Esophagus squamous epithelium (tissue), 5 donors: ENCODE measurements at regions not wholly inside any gene's neighbourhood (a gene's known extent, or its start where the extent isn't known, plus 50 kb on each side); places are given as distances from the start of the nearest gene placed in this dataset.

Experiments used
- DNase-seq: peaks from one replicate; lab custom pipeline; 2025; lab: John Stamatoyannopoulos, UW
- H3K27ac ChIP-seq, 4 donors: fragments of 200-600 bp; sonication (generic); one replicate each; pipeline ENCODE4 v1.5.1; 2016 to 2019; ENCODE audit warnings: mild to moderate bottlenecking in 1 of 4
- H3K27me3 ChIP-seq, 4 donors: fragments of 200-600 bp; sonication (generic); 1 replicate in 3 of 4; 2 replicates in 1 of 4; pipeline versions ENCODE4 v1.5.1 to v1.6.0; 2017 to 2021; ENCODE audit warnings: antibody characterized with exemption in 1 of 4
- H3K36me3 ChIP-seq, 3 donors: fragments of 200-600 bp; sonication (generic); one replicate each; pipeline ENCODE4 v1.5.1; 2016 to 2019
- H3K4me1 ChIP-seq, 3 donors: fragments of 200-600 bp; sonication (generic); one replicate each; pipeline ENCODE4 v1.5.1; 2017 to 2019
- H3K4me3 ChIP-seq, 4 donors: fragments of 200-600 bp; sonication (generic); 1 replicate in 3 of 4; 2 replicates in 1 of 4; pipeline ENCODE4 v1.5.1; 2016 to 2019; ENCODE audit warnings: mild to moderate bottlenecking in 2 of 4, moderate library complexity in 1 of 4
- H3K9me3 ChIP-seq, 3 donors: fragments of 200-600 bp; sonication (generic); one replicate each; pipeline ENCODE4 v1.5.1; 2016 to 2019
- POLR2A ChIP-seq, 4 donors: fragments of 450-650 bp; IDR thresholded peaks; one replicate each; pipeline ENCODE4 v1.6.1; 2017; ENCODE audit warnings: antibody characterized with exemption in 4 of 4, mild to moderate bottlenecking in 4 of 4, moderate library complexity in 3 of 4
- WGBS, 2 donors: methylation state at CpG; one replicate each; pipeline ENCODE4 v1.1.5; 2018; 5-methylcytosine and 5-hydroxymethylcytosine counted together
- intact Hi-C: fragments of 100-400 bp; cut with DNase I; formaldehyde crosslinking; loops from one replicate; pipeline ENCODE4 v1.15.0; 2022
- TF ChIP-seq, protein P1 (sequence below), 6 experiments: fragments of 450-650 bp in 4 of 6; fragments of 200-600 bp in 2 of 6; sonication (generic) in 2 of 6; IDR thresholded peaks; one replicate each; pipeline ENCODE4 v1.5.1; 2016 to 2019; ENCODE audit warnings: antibody characterized with exemption in 6 of 6, mild to moderate bottlenecking in 4 of 6, moderate library complexity in 4 of 6
- donor health status: DM: yes; HTN: yes; CAD: no.

GRCh38 chr10:4120096-4120853 lies 335.3 kb upstream of the KLF6 start:
- Histone ChIP-seq H3K4me3 (no peak overlapping the region), H3K27ac (no peak overlapping the region), H3K4me1 (peaks cover 0 to 4% (median 0%) of the 10 kb centered on the region in 3 donors), H3K36me3 (no peaks in the 10 kb centered on the region), H3K27me3 (no peaks in the 10 kb centered on the region), H3K9me3 (peaks cover 0 to 6% (median 5%) of the 10 kb centered on the region in 3 donors)
- DNase-seq, result no peak
- intact Hi-C loops, result no loop called here
- WGBS, 2 donors, result 71 to 76% methylated on average over 5 of the region's 5 CpGs
- TF ChIP-seq POLR2A (IDR thresholded peaks at IDR 0.05), result no peak
- TF ChIP-seq, protein P1, sequence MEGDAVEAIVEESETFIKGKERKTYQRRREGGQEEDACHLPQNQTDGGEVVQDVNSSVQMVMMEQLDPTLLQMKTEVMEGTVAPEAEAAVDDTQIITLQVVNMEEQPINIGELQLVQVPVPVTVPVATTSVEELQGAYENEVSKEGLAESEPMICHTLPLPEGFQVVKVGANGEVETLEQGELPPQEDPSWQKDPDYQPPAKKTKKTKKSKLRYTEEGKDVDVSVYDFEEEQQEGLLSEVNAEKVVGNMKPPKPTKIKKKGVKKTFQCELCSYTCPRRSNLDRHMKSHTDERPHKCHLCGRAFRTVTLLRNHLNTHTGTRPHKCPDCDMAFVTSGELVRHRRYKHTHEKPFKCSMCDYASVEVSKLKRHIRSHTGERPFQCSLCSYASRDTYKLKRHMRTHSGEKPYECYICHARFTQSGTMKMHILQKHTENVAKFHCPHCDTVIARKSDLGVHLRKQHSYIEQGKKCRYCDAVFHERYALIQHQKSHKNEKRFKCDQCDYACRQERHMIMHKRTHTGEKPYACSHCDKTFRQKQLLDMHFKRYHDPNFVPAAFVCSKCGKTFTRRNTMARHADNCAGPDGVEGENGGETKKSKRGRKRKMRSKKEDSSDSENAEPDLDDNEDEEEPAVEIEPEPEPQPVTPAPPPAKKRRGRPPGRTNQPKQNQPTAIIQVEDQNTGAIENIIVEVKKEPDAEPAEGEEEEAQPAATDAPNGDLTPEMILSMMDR (IDR thresholded peaks at IDR 0.05), result no peak

GRCh38 chr10:4119107-4119506 lies 334.1 kb upstream of the KLF6 start:
- H3K4me3 ChIP-seq, result no peak overlapping the region
- H3K27ac ChIP-seq, result no peak overlapping the region
- peaks cover 0 to 4% (median 0%) of the 10 kb centered on the region in 3 donors for H3K4me1 ChIP-seq
- H3K27me3 ChIP-seq, result no peaks in the 10 kb centered on the region
- DNase-seq, result no peak
- TF ChIP-seq POLR2A (IDR thresholded peaks at IDR 0.05), result no peak
- TF ChIP-seq, protein P1 (IDR thresholded peaks at IDR 0.05), result no peak
- WGBS, 2 donors, result 83 to 86% methylated on average over 7 of the region's 7 CpGs
- H3K9me3 ChIP-seq, result no peaks in the 10 kb centered on the region
- no peaks in the 10 kb centered on the region for H3K36me3 ChIP-seq
- intact Hi-C loops, result no loop called here

- no peak for DNase-seq
- Histone ChIP-seq H3K27ac (no peak overlapping the region), H3K9me3 (no peaks in the 10 kb centered on the region), H3K36me3 (no peaks in the 10 kb centered on the region), H3K4me1 (peaks cover 0 to 4% (median 0%) of the 10 kb centered on the region in 3 donors), H3K27me3 (no peaks in the 10 kb centered on the region), H3K4me3 (no peak overlapping the region)
- intact Hi-C loops, result no loop called here
- 92 to 93% methylated on average over 1 of the region's 1 CpG for WGBS, 2 donors
- TF ChIP-seq, protein P1 (IDR thresholded peaks at IDR 0.05), result no peak
- no peak for TF ChIP-seq POLR2A (IDR thresholded peaks at IDR 0.05)
These were observed 332.6 kb upstream of the KLF6 start for GRCh38 chr10:4117604-4118003.

DNA sequence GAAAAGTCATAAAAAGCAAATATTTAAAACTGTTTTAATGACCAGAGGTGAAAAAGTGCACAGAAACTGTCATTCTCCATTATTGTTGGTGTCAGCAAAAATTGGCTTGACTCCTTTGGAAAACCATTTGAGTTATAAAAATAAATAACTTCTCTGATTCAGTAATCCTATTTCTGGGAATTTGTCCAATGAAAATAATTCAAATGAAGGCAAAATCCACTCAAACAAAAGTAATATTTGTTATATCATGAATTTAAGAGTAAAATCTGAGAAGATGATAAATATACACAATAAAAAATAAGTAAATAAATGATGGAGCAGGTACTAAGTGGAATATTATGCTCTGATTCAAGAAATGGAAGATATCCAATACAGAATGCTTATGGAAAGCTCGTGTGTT lies 326.6 kb upstream of the KLF6 start:
- no peak overlapping the region for H3K27ac ChIP-seq
- intact Hi-C loops, result no loop called here
- peaks cover 0 to 4% (median 0%) of the 10 kb centered on the region in 3 donors for H3K4me1 ChIP-seq
- H3K36me3 ChIP-seq, result no peaks in the 10 kb centered on the region
- DNase-seq, result no peak
- TF ChIP-seq POLR2A (IDR thresholded peaks at IDR 0.05), result no peak
- TF ChIP-seq, protein P1 (IDR thresholded peaks at IDR 0.05), result no peak
- H3K9me3 ChIP-seq, result no peaks in the 10 kb centered on the region
- WGBS, 2 donors, result 22 to 54% methylated on average over 1 of the region's 1 CpG
- H3K27me3 ChIP-seq, result no peaks in the 10 kb centered on the region
- H3K4me3 ChIP-seq, result no peak overlapping the region

DNA sequence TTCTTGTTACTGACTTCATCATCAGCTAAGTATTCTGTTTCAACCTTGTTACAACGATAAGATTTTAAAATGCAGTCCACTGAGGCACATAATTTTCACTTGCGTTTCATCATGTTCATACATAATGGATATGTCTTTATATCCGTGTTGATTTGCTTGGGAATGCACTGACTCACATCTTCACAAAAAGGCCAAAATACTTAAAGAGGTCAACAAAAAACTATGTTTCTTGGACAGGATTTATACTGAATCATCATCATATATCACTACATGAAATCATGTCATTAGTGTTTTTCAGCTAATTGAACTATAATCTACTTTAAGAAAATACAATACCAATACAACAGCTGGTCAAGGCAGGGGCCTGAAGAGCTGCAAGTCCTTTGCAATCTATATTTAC lies 324.5 kb upstream of the KLF6 start:
- Histone ChIP-seq H3K4me1 (peaks cover 0 to 4% (median 0%) of the 10 kb centered on the region in 3 donors), H3K9me3 (no peaks in the 10 kb centered on the region), H3K27me3 (no peaks in the 10 kb centered on the region), H3K4me3 (no peak overlapping the region), H3K27ac (no peak overlapping the region), H3K36me3 (no peaks in the 10 kb centered on the region)
- TF ChIP-seq, protein P1 (IDR thresholded peaks at IDR 0.05), result no peak
- TF ChIP-seq POLR2A (IDR thresholded peaks at IDR 0.05), result no peak
- intact Hi-C loops, result no loop called here
- 83 to 92% methylated on average over 3 of the region's 3 CpGs for WGBS, 2 donors
- no peak for DNase-seq
